Smooth muscle cell (in vitro differentiated cells): ENCODE measurements at regions not wholly inside any gene's neighbourhood (a gene's known extent, or its start where the extent isn't known, plus 50 kb on each side); places are given as distances from the start of the nearest gene placed in this dataset.

ENCODE experiments used
- DNase-seq: peaks from one replicate; lab custom pipeline; 2025; ENCODE audit not compliant: unreplicated experiment; lab: John Stamatoyannopoulos, UW
- H2AFZ ChIP-seq: fragments of 200-600 bp; sonication (generic); 2 replicates; pipeline ENCODE4 v1.6.0; 2016; ENCODE audit warnings: antibody characterized with exemption, low read depth, mild to moderate bottlenecking
- H3F3A ChIP-seq: fragments of 200-600 bp; sonication (generic); 2 replicates; pipeline ENCODE4 v1.6.0; 2017; ENCODE audit warnings: antibody characterized with exemption, low read depth
- H3K27ac ChIP-seq: fragments of 200-600 bp; sonication (generic); 2 replicates; pipeline ENCODE4 v1.5.1; 2016; ENCODE audit warnings: low read depth, mild to moderate bottlenecking
- H3K27me3 ChIP-seq: fragments of 200-600 bp; sonication (generic); 2 replicates; pipeline ENCODE4 v1.6.1; 2016; ENCODE audit warnings: low read depth, mild to moderate bottlenecking
- H3K36me3 ChIP-seq: fragments of 200-600 bp; sonication (generic); 2 replicates; pipeline ENCODE4 v1.5.1; 2016; ENCODE audit warnings: low read depth
- H3K4me1 ChIP-seq: fragments of 200-600 bp; sonication (generic); 2 replicates; pipeline ENCODE4 v1.5.1; 2016; ENCODE audit warnings: low read depth
- H3K4me2 ChIP-seq: fragments of 200-600 bp; sonication (generic); 2 replicates; pipeline ENCODE4 v1.6.0; 2016; ENCODE audit warnings: mild to moderate bottlenecking
- H3K4me3 ChIP-seq: fragments of 200-600 bp; sonication (generic); 2 replicates; pipeline ENCODE4 v1.5.1; 2016; ENCODE audit warnings: mild to moderate bottlenecking
- H3K79me2 ChIP-seq: fragments of 200-600 bp; sonication (generic); 2 replicates; pipeline ENCODE4 v1.6.0; 2016; ENCODE audit warnings: low read depth, mild to moderate bottlenecking
- H3K9ac ChIP-seq: fragments of 200-600 bp; sonication (generic); 2 replicates; pipeline ENCODE4 v1.6.0; 2016; ENCODE audit warnings: low read depth
- H3K9me3 ChIP-seq: fragments of 200-600 bp; sonication (generic); replicated peaks from 2 replicates; pipeline ENCODE4 v1.5.1; 2016; ENCODE audit warnings: low read depth
- H4K20me1 ChIP-seq: fragments of 200-600 bp; sonication (generic); 2 replicates; pipeline ENCODE4 v1.6.0; 2016; ENCODE audit warnings: low read depth
- CTCF ChIP-seq: fragments of 200-600 bp; sonication (generic); IDR thresholded peaks from 2 replicates; pipeline ENCODE4 v1.5.1; 2017; ENCODE audit warnings: borderline replicate concordance, mild to moderate bottlenecking, antibody characterized with exemption; ENCODE audit not compliant: insufficient read depth, poor library complexity, severe bottlenecking
- WGBS: methylation state at CpG from one replicate; pipeline ENCODE4 v1.1.7; 2016; ENCODE audit warnings: low lambda C conversion rate; 5-methylcytosine and 5-hydroxymethylcytosine counted together

GRCh38 chr3:176861137-176861536 lies 336.1 kb downstream of the TBL1XR1 start:
- Histone ChIP-seq H2AFZ (no peak overlapping the region), H3K27ac (no peak overlapping the region), H4K20me1 (no peaks in the 10 kb centered on the region), H3F3A (no peaks in the 10 kb centered on the region), H3K9me3 (no peaks in the 10 kb centered on the region), H3K27me3 (no peaks in the 10 kb centered on the region), H3K4me1 (no peaks in the 10 kb centered on the region), H3K79me2 (no peaks in the 10 kb centered on the region), H3K4me3 (no peak overlapping the region), H3K4me2 (no peak overlapping the region), H3K36me3 (no peaks in the 10 kb centered on the region), H3K9ac (no peak overlapping the region)
- WGBS, result 89% methylated on average over 4 of the region's 4 CpGs
- TF ChIP-seq CTCF, result no peak
- no peak for DNase-seq

- no peaks in the 10 kb centered on the region for H3F3A ChIP-seq
- no peak overlapping the region for H3K4me2 ChIP-seq
- H3K9me3 ChIP-seq, result no peaks in the 10 kb centered on the region
- no peak for DNase-seq
- TF ChIP-seq CTCF, result no peak
- no peak overlapping the region for H2AFZ ChIP-seq
- H3K36me3 ChIP-seq, result no peaks in the 10 kb centered on the region
- H4K20me1 ChIP-seq, result no peaks in the 10 kb centered on the region
- H3K79me2 ChIP-seq, result no peaks in the 10 kb centered on the region
- no peaks in the 10 kb centered on the region for H3K27me3 ChIP-seq
- H3K4me1 ChIP-seq, result no peaks in the 10 kb centered on the region
- H3K27ac ChIP-seq, result no peak overlapping the region
- no peak overlapping the region for H3K9ac ChIP-seq
- H3K4me3 ChIP-seq, result no peak overlapping the region
Observed at GRCh38 chr3:176856721-176857120, 340.6 kb downstream of the TBL1XR1 start.

DNA sequence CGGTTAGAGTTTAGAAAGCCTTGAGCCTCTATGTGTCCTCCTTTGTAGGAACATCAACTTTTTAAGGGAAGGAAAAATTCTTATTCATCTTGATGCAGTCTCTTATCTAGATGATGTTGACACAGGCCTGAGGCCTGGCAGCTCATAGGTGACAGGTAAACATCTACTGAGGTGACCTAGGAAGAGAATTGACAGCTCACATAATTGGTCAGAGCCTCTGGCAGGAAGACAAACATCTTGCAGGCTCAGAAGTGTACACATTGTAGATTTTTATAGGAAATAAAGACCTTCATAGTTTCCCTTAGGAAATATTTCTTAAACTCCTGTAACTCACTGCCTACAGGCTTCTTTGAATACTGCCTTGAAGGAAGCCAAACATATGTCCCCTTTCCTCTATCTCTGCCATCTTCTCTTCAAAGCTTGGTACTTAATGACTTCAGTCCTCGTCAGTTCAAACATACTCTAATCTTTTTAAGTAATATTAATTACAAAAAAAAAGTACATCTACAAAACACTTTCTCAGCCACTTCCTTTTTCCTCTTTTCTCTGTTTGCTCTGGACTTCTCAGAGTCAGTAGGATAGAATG lies 341.3 kb downstream of the TBL1XR1 start:
- no peaks in the 10 kb centered on the region for H3K27me3 ChIP-seq
- no peak for TF ChIP-seq CTCF
- no peaks in the 10 kb centered on the region for H3K4me1 ChIP-seq
- H3K9me3 ChIP-seq, result no peaks in the 10 kb centered on the region
- H3K27ac ChIP-seq, result no peak overlapping the region
- DNase-seq, result no peak
- H3F3A ChIP-seq, result no peaks in the 10 kb centered on the region
- H4K20me1 ChIP-seq, result no peaks in the 10 kb centered on the region
- H3K79me2 ChIP-seq, result no peaks in the 10 kb centered on the region
- H2AFZ ChIP-seq, result no peak overlapping the region
- 71% methylated on average over 2 of the region's 2 CpGs for WGBS
- no peak overlapping the region for H3K4me2 ChIP-seq
- H3K36me3 ChIP-seq, result no peaks in the 10 kb centered on the region
- H3K9ac ChIP-seq, result no peak overlapping the region
- H3K4me3 ChIP-seq, result no peak overlapping the region

DNA sequence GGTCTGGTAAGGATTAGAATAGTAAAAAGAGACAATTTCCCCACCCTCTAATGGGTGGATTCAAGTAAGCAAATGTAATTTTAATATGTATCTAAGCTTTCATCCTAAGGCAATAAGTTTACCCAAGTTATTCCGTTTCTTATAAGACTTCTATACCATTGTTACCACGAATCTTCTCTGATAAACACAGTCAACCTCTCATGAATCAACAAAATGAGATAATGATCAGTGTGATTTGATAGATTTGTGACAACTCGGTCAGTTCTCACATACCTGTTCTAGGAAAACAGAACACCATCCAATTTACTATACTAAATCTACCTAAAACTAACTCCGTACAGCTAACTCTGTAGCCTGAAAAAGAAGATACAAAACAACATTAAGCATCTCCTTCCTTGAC lies 342.1 kb downstream of the TBL1XR1 start:
- no peak overlapping the region for H3K4me3 ChIP-seq
- DNase-seq, result no peak
- no peak overlapping the region for H3K9ac ChIP-seq
- H3K36me3 ChIP-seq, result no peaks in the 10 kb centered on the region
- no peak overlapping the region for H2AFZ ChIP-seq
- H3K27me3 ChIP-seq, result no peaks in the 10 kb centered on the region
- no peaks in the 10 kb centered on the region for H3K79me2 ChIP-seq
- no peaks in the 10 kb centered on the region for H3K4me1 ChIP-seq
- no peaks in the 10 kb centered on the region for H4K20me1 ChIP-seq
- TF ChIP-seq CTCF, result no peak
- no peaks in the 10 kb centered on the region for H3K9me3 ChIP-seq
- H3K27ac ChIP-seq, result no peak overlapping the region
- no peak overlapping the region for H3K4me2 ChIP-seq
- WGBS, result 67% methylated on average over 4 of the region's 4 CpGs
- no peaks in the 10 kb centered on the region for H3F3A ChIP-seq
